Inflammatory macrophage treated with lipopolysaccharide for 4 hours (primary cell): ENCODE measurements at regions not wholly inside any gene's neighbourhood (a gene's known extent, or its start where the extent isn't known, plus 50 kb on each side); places are given as distances from the start of the nearest gene placed in this dataset.
"Not testable (repeated sequence)": the region's sequence is repeated elsewhere in the genome, so short reads cannot be mapped to it uniquely, and the experiment has no call there.

Experiments
- DNase-seq: peaks from one replicate; pipeline ENCODE4 v3.0.0-alpha.2; 2020

DNA sequence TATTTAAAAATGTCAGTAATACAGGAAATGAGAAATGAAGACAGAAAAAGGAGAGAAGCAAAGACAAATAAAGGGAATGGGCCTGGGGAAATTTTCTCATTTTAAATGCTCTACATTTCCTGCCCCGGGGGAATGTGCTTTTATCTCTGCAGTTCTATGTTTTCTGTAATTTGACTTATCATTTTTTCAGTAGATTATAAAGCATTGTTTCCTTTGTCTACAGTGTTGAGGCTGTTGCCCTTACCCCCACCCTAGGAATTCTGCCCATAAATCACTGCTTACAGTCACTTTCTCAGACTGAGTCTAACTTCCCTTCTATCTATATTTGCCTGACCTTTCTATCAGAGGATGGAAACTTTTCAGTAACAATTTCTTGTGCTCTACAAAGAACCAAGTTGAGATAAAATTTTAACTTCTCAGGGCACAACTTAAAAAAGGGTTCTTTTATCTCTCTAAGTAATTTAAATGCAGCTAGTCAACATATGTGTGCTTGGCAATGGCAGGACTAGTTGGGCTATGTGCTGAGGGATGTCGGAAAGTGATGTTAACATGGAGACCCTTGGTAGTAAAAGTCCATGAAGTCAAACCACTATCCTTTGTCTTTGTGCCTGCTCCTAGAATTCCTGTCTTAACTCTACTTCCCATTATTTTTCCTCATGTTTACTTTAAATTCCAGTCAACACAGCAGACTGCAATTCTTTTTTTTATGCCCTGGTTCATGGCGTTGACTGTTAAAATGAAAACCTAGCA lies 146.5 kb upstream of the MMADHC start:
- DNase-seq = no peak

DNA sequence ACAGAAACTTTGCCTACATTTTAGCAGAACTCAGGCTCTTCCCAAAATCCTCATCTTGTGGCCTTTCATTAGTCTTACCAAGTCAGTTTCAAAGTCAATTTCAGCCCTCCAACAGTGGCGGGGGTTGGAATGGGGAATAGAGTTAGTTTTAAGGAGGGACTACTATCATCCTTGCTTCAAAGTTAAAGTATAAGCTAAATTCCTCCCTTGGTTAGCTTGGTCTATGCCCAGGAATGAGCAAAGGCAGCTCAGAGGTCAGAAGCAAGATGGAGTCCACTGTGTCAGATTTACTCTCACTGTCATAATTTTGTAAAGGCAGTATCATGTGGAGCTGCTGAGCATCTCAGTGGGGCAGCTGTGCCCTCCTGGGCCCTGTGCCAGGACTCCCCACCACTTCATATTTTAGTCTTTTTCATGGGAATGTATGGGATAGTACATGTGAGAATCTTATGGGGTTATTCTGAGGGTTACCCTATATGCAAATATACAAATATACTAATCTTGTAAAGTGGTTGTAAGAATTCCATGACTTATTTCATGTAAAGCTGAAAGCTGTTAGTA lies 145.2 kb upstream of the MMADHC start:
- no peak for DNase-seq

DNA sequence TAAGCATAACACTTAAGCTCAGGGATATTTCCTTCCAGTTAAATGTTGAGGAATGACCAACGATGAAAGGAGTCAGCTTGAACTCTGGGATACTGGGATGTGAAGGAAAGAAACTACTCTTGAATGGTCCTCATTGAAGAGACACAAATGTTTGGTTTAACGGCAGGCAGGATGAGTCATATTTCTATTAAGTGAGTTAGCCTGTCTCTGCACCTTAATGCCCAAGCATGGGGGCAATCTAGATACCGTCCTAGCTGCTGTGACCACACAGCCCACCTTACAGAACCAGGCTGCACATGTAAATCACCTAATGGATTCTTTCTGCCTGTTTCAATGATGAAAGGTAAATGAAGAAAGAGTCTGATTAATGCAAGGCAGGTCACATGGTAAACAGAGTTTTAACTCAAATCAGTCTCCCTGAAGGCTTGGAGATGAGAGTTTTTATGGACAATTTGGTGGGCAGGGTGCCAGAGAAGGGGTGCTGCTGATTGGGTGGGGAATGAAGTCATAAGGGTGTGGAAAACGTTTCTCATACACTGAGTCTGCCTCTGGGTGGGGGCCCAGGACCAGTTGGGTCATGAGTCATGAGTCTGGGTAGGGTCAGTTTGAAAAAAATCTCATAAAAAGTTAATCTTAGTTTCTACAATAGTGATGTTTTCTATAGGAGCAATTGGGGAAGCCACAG lies 144.6 kb upstream of the MMADHC start:
- peak; percentile 17 for DNase-seq

DNA sequence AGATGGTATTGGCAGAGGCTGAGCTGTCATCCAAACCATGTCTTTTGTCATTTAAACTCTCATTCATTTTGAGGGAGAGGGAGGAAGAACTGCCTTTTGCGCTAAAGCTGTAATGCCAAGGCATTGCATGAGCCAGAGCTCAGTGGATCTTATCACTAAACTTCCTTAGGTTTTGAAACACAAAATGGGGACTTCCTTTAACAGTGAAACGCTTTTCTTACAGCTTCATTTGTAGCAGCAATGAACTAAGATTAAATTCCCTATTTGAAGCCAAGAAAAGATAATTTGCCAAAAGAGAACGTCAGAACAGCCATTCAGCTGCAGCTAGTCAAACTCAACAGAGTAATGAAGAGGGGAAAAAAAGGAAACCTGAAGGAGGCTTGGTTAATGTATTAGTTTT lies 143.5 kb upstream of the MMADHC start:
- no peak for DNase-seq

DNA sequence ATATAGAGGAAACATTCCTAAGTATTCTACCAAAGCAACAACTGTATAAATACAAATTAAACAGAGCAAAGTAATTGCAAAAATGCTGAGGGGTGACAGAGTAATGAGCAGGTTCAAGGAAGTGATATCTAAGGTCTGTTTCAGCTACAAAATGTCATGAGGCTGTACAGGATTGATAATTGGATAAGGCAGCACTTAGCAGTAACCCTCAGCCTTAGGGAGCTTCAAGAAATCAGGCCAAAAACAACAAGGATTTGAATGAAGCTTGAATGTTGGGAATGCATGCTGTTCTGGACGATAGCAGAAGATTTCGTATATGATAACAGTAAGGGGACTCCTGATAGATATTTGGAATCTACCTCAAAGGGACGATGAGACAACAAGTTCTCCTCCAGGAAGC lies 142.0 kb upstream of the MMADHC start:
- no peak for DNase-seq

DNA sequence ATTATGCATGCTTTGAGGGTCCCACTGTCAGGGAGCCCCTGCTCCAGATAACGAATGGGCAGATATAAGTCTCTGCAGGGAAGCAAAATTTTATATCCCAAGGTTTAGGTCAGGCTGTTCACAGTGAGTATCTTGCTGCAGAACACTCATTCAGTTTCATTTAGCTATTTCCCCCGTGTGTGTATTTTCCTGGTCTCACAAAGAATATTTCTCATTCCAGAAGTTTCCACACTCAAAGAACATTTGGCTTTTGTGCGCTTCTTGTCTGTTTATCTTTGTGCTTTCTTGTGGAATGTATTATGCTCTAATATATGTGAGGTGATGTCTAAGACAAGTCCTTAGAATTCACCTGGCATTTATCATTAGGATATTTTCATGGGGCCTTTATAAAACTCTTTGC lies 140.4 kb upstream of the MMADHC start:
- DNase-seq = no peak

DNA sequence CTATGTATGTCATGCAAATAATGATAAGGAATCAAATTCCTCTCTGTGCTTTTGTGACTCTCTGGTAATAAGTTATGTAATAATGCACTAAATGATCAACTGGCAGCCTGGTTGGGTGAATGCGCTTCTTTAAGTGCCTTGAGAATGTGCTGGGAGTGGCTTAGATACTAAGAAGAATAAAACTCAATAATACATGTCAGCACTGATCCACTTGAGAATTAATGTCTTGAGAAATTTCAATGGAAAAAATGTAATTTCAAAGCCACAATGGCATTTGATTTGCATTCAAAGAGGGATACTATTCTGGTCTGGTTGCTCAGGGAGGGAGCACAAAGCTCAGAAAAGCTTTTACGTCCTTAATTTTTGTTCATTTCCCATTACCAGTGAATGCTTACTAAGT lies 137.7 kb upstream of the MMADHC start:
- DNase-seq = no peak

DNA sequence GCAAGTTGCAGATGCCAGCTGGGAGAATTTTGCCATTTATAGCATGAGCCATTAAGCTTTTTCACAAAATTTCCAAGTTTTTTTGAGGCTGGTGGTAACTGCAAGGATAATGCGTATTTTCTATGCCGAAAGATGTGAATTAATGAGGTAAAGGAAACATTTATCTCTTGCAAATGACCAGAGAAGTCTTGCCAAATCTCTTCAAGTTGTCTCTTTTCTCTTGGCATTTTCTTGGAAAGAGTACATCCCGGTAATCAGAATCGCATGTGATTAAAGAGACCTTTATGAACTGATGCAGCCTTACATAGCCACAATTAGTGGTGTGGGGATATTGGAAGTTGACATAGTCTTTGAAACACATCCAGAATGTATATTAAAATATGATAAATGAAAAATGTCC lies 136.5 kb upstream of the MMADHC start:
- no peak for DNase-seq

DNA sequence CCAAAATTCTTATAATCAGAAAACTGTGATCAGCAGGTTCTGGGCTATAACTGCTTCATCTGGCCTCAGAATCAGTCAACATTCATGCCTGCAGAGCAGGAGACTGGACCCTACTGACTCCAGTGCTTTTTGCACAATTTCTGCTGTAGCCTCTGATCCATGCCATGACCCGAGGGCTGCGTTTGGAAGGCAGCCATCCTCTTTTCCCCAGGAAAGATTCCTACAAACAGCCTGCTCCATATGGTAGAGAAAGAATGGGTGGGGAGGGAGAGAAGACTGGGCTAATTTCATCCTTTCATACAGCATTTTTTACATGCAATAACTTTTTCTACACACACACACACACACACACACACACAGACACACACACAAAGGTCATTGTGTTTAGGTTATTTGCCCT lies 133.0 kb upstream of the MMADHC start:
- DNase-seq = no peak

DNA sequence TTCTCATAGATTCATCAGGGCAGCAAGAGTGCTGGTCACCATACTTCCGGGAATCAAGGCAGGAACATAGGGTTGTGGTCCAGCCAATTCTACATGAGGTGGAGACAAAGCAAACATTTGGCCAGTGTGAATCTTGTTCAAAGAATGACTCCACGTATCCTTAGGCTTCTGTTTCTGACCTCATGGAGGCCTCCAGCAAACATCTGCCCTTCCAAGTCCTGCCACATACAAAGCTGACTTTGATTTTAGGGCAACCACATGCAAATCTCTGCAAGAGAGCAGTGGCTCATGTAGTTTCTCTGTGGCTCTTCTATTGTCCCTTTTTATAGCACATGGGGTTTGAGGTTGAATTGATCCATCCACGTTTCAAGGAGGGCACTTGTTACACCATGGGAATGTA lies 132.1 kb upstream of the MMADHC start:
- no peak for DNase-seq

DNA sequence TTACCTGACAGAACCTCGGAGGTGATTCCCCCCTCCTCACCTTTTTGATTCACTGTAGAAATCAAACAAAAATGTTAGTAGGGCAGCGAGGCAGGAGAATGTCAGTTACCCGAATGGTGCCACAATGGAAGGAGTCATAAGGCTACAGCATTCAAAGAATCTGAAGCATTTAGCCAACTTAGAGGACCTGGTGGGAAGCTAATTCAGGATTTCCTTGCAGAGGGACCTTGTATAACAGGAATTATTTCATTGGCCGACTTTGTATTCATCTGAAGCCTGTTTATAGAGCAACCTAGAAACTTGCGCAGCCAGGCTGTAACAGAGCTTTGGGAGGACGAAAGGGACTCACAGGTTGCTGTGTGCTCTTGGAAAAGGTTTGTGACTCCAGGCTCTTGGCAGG lies 129.1 kb upstream of the MMADHC start:
- no peak for DNase-seq

DNA sequence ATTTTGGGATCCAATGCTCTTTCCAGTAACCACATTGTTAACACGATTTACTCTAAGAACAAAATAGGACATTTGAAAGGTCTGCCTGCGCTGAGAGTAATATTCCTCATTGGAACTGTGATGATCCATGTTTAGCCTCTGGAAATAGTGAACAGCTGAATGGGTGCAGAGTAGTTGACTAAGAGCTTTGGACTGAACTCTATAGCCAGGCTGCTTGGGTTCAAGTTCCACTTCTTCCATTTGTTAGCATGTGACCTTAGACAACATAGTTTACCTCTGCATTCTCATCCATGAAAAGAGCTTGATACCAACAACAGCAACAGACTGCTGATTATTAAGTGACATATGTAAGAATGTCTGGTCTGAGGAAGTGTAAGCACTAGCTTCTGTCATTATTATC lies 128.3 kb upstream of the MMADHC start:
- no peak for DNase-seq

DNA sequence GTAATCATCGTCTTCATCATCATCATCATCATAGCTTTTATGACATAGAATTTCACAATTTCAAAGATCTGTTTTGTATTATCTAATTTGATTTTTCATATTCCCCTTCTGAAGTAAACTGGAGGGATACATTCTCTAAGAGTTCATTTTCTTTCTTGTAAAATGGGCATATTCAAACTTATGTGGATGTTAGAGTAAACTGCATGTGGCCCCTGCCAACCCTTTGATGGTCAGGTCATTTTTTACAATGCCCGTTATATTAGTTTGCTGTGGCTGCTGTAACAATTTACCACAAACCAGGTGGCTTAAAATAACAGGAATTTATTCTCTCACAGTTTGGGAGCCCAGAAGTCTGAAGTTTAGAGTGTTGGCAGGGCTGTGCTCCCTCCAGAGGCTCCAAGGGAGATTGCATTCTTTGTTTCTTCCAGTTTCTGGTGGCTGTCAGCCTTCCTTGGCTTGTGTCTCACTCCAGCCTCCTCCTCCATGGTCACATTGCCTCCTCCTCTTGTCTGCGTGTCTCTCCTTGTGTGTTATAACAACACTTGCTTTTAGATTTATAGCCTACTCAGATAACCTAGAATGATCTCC lies 127.5 kb upstream of the MMADHC start:
- no peak for DNase-seq

DNA sequence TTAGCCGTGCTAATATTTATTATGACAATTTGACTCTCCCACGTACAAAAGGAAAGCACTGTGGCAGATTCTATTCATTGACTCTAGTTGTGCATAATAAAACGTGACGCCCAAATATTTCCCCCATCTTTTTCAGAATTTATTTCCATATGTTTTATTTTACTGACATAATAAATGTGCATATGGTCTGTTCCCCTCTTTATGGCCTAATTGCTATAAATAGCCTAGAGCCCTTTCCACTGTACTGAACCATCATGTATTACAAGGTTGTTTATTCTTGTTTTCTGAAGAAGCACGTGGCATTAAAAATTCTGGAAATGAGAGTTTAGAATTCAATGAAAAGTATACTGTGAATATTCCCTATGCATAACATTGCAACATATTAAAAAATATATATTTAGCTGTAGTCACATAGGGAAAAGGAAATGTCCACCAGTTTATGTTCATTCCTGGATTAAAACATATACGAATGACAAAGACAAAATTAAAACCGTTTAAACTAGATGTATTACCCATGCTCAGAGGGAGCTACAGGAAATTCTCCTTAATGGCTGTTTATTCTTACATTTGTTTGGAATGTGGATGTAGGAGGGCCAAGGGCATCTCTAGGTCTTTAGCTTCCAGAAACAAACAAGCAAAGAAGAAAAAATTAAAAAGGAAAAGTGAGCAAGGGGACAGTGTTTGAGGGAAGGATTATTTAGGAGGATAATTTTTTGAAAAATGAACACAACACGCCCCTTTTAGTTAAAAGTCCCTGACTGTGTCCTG lies 122.1 kb upstream of the MMADHC start:
- DNase-seq = no peak

DNA sequence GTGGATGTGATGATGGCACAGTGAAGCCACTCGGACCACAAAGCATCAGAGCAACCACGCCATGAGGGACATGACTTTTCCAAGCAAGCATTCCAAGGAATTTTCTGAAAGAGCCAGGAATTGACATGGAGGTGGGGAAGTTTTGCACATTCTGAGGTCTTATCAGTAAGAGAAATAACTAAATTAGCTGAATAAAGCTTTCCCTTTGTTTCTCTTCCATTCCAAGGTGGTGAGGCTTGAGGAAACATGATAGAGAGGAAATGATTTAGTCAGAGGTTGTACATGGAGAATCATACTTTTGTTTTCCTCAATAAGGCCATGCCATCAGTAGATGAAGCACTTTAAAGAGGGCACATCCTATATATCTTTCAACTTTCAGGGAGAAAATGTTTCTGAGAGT lies 115.7 kb upstream of the MMADHC start:
- DNase-seq = no peak

DNA sequence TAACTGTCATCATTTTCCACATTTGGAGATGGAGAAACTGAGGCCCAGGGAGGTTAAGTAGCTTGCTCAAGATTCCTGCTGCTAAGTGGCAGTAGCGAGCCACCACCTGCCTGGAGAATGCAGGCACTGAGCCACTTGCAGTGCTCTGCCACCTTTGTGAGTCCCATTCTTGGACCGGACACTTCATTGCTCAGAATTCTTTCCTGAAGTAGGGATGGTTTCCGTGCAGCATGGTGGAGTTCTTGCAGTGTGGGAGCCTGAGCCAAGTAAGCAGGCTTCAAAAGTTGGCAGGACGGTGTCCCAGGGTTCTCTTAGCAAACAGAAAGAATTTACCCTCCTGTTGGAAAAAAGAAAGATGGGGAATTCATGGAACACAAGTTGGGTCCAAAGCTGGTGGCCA lies 115.0 kb upstream of the MMADHC start:
- DNase-seq = no peak

DNA sequence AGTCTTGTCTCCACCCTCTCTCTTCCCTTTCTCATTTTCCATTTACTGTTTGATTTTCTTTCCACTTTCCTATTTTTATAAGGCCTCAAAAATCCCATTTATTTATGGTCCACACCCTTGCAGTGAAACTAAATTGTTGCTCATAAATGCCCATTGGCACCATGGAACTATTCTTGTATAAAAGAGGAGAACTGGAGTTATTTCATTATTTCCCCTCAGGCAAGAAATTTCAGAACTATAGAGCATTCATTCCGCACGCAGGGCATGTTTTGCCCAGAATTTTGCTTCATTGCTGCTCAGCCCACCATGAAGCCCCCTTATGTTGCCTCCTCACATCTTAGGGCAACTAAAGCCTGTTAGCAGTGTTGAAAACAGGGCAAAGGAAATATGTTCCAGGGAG lies 113.7 kb upstream of the MMADHC start:
- DNase-seq = no peak

DNA sequence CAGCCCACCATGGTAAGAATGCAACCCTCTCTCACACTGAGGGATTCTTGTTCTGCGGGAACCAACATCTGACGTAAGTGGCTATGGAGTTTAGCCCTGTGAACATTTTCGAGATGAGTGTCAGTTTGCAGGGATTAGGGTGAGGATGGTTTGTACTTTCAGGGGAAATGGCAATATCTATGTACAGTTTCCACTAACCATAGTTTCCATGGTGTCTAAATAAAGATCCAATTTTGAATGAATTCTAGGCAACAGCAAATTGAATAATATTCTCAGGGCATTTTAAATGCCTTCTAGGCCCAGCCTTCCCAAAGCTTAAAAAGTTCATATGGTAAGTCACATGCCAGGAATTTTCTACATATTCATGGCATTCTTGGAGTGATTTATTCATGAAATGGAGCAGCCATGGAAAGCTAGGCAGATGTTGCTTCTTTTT lies 105.4 kb upstream of the MMADHC start:
- no peak for DNase-seq

DNA sequence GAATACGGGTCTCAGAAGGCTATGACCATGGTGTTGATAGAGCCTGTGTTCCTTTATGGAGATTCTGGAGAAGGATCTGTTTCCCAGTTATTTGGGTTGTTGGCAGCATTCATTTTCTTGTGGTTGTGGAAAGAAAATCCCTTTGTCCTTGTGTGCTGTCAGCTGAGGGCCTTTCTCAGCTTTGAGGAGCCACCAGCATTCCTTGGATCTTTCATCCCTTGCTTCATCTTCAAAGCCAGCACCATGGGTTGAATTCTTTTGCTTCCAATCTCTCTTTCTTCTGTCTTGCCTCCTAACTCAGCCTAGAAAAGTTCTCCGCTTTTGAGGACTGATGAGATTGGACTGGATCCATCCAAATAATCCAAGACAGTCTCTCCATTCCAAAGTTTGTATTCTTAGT lies 103.2 kb upstream of the MMADHC start:
- no peak for DNase-seq

DNA sequence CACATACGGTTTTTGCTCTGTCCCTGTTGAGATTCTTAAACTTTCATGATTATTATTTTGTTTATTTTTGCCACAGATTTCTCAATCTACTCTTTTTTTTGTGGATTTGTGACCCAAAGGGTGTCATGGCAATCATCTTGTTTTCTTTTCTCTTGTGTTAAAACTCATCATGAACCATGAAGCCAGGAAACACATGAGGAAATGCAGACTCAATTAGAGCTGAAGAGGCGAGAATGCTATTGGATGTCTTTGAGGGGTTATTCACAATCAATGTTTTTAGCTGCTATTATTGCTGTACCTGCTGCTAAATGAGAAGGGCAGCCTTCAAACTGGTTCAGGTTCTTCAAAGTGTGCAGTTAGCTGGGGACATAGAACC lies 99.5 kb upstream of the MMADHC start:
- no peak for DNase-seq

DNA sequence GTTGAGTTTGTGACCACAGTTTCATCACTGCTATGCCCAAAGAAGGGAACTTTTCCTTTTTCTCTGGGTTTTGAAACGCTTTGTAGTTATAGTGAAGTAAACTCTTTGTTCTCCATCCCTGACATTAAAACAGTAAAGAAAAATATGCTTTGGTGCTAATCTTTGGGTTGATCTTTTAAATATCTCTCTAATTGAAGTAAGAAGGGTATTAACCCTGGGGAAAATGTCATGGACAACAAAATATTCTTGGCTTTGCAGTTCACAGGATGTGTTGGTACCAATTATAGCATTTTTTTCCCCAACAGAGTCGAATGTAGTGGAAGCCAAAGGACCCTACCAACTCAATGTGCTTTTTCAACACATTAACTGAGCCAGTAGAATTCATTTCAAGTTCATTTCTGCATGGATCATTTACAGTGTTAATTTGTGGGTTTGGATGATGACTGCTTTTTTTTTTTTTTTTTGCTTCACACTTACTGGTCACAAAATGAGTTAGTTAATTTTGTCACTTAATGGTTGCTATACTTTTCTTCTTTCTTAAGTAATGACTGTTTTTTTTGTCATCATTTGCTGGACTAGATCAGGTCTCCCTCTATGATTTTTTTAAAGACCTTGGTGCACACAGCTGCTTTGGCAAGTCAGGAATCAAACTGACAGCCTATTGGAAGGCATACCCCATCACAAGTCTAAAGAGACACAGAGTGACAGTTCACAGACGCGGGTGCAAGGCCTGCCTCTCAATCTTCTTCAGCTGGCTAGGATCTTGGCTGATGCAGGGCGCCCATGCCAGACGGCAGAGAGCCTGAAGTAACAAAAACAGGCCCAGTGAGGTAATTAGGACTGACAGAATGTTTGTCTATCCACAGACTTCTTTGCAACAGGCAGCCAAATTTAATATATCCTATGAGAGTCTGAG lies 98.8 kb upstream of the MMADHC start:
- no peak for DNase-seq

DNA sequence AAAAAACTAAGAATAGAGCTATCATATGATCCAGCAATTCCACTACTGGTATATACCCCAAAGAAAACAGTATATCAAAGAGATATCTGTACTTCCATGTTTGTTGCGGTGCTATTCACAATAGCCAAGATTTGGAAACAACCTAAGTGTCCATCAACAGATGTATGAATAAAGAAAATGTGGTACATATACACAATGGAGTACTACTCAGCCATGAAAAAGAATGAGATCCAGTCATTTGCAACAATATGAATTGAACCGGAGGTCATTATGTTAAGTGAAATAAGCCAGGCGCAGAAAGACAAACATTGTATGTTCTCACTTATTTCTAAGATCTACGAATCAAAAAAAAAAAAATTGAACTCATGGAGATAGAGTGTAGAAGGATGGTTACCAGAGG lies 97.8 kb upstream of the MMADHC start:
- not testable (repeated sequence) for DNase-seq
